CD14-positive monocyte (primary cell): ENCODE measurements at regions not wholly inside any gene's neighbourhood (a gene's known extent, or its start where the extent isn't known, plus 50 kb on each side); places are given as distances from the start of the nearest gene placed in this dataset.

Experiments
- DNase-seq, 3 donors: peaks; one replicate each; pipeline ENCODE4 v3.0.0-alpha.2; 2011 to 2022
- H2AFZ ChIP-seq: 2 replicates; pipeline ENCODE4 v1.6.0; 2012; ENCODE audit warnings: mild to moderate bottlenecking, low read depth, low read length, inconsistent platforms; ENCODE audit not compliant: insufficient read depth, poor library complexity, severe bottlenecking
- H3K27ac ChIP-seq, 2 donors: 1 replicate in 1 of 2; 2 replicates in 1 of 2; pipeline ENCODE4 v1.5.1; 2012 to 2013; ENCODE audit warnings: low read length in 2 of 2, control low read depth in 1 of 2, inconsistent platforms in 1 of 2, low read depth in 1 of 2, mild to moderate bottlenecking in 1 of 2
- H3K27me3 ChIP-seq, 2 donors: one replicate each; pipeline versions ENCODE4 v1.6.0 to v1.6.1; 2011 to 2013; ENCODE audit warnings: low read length in 2 of 2; ENCODE audit not compliant: control insufficient read depth in 2 of 2, insufficient read depth in 2 of 2
- H3K36me3 ChIP-seq, 2 donors: replicated peaks in 1 of 2; 1 replicate in 1 of 2; 2 replicates in 1 of 2; pipeline versions ENCODE4 v1.5.1 to v1.6.1; 2012 to 2013; ENCODE audit warnings: low read length in 2 of 2, control low read depth in 1 of 2, inconsistent platforms in 1 of 2, mild to moderate bottlenecking in 1 of 2; ENCODE audit not compliant: insufficient read depth in 2 of 2, control insufficient read depth in 1 of 2
- H3K4me1 ChIP-seq, 2 donors: 1 replicate in 1 of 2; 2 replicates in 1 of 2; pipeline versions ENCODE4 v1.5.1 to v1.6.1; 2012 to 2013; ENCODE audit warnings: low read length in 2 of 2, control low read depth in 1 of 2, inconsistent platforms in 1 of 2, mild to moderate bottlenecking in 1 of 2, moderate library complexity in 1 of 2; ENCODE audit not compliant: insufficient read depth in 2 of 2, control insufficient read depth in 1 of 2
- H3K4me2 ChIP-seq: replicated peaks from 2 replicates; pipeline ENCODE3; 2012; ENCODE audit warnings: low read length, moderate library complexity, mild to moderate bottlenecking; ENCODE audit not compliant: poor library complexity, severe bottlenecking; ENCODE audit errors: extremely low read depth
- H3K4me3 ChIP-seq, 3 experiments: fragments of 200-600 bp in 1 of 3; sonication (generic) in 1 of 3; replicated peaks in 1 of 3; 1 replicate in 2 of 3; 2 replicates in 1 of 3; pipeline ENCODE4 v1.5.1; 2011 to 2013; ENCODE audit warnings: low read length in 3 of 3, mild to moderate bottlenecking in 3 of 3, control low read depth in 2 of 3, low read depth in 2 of 3, inconsistent platforms in 1 of 3, moderate library complexity in 1 of 3
- H3K79me2 ChIP-seq: 2 replicates; pipeline ENCODE4 v1.6.0; 2012; ENCODE audit warnings: mild to moderate bottlenecking, control low read depth, inconsistent platforms, low read length, moderate library complexity; ENCODE audit not compliant: insufficient read depth
- H3K9ac ChIP-seq: 2 replicates; pipeline ENCODE4 v1.6.0; 2017; ENCODE audit warnings: low read length, mild to moderate bottlenecking; ENCODE audit not compliant: insufficient read depth, poor library complexity, severe bottlenecking
- H3K9me3 ChIP-seq, 2 donors: replicated peaks in 1 of 2; 1 replicate in 1 of 2; 2 replicates in 1 of 2; pipeline versions ENCODE4 v1.5.1 to v1.6.1; 2012 to 2013; ENCODE audit warnings: low read length in 2 of 2, control low read depth in 1 of 2; ENCODE audit not compliant: control insufficient read depth in 1 of 2, insufficient read depth in 1 of 2
- H4K20me1 ChIP-seq: 2 replicates; pipeline ENCODE4 v1.6.0; 2012; ENCODE audit warnings: mild to moderate bottlenecking, low read length, control low read depth, moderate library complexity; ENCODE audit not compliant: insufficient read depth
- H3K27ac Mint-ChIP-seq, 7 donors: one replicate each; pipeline ENCODE4 v1.8.0; 2020; ENCODE audit warnings: mild to moderate bottlenecking in 7 of 7, mixed read lengths in 7 of 7, moderate library complexity in 6 of 7, inconsistent platforms in 2 of 7
- H3K27me3 Mint-ChIP-seq, 3 donors: one replicate each; pipeline ENCODE4 v1.8.0; 2021 to 2022; ENCODE audit warnings: low read depth in 3 of 3, mild to moderate bottlenecking in 3 of 3, mixed read lengths in 3 of 3, moderate library complexity in 3 of 3, inconsistent platforms in 1 of 3
- H3K36me3 Mint-ChIP-seq, 2 donors: one replicate each; pipeline ENCODE4 v1.8.0; 2020; ENCODE audit warnings: mixed read lengths in 2 of 2, inconsistent platforms in 1 of 2, mild to moderate bottlenecking in 1 of 2
- H3K4me1 Mint-ChIP-seq: one replicate; pipeline ENCODE4 v1.8.0; 2020; ENCODE audit warnings: mild to moderate bottlenecking, mixed read lengths
- H3K4me3 Mint-ChIP-seq, 2 donors: one replicate each; pipeline ENCODE4 v1.8.0; 2020; ENCODE audit warnings: mild to moderate bottlenecking in 2 of 2, mixed read lengths in 2 of 2, moderate library complexity in 1 of 2
- H3K9me3 Mint-ChIP-seq, 7 donors: one replicate each; pipeline ENCODE4 v1.8.0; 2020 to 2022; ENCODE audit warnings: mixed read lengths in 7 of 7, mild to moderate bottlenecking in 6 of 7, moderate library complexity in 6 of 7, inconsistent platforms in 2 of 7
- WGBS: methylation state at CpG from one replicate; pipeline ENCODE4 v1.1.5; 2013; ENCODE audit warnings: missing lambda C conversion rate; ENCODE audit not compliant: insufficient coverage; 5-methylcytosine and 5-hydroxymethylcytosine counted together
- intact Hi-C, 2 donors: fragments of 100-400 bp; cut with micrococcal nuclease; formaldehyde crosslinking; loops; one replicate each; pipeline versions ENCODE4 v1.15.0 to v1.15.1; 2023
- TF ChIP-seq, protein P1 (sequence below): fragments of 200-600 bp; IDR thresholded peaks from one replicate; pipeline ENCODE4 v1.8.0; 2022; ENCODE audit warnings: antibody characterized with exemption, mild to moderate bottlenecking

DNA sequence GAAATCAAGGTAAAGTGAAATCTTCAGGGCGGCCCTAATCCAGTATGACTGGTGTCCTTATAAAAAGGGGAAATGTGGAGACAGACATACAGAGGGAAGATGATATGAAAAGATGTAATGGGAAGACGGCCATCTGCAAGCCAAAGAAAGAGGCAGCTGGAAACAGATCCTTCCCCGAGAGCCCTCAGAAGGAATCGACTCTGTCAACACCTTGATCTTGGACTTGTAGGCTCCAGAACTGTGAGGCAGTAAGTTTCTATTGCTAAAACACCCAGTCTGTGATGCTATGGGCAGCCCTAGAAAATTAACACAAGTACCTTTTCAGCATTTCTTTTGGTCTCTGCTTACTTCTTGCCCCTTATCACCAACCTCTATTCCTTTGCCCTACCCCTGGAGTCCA, 174.7 kb upstream of the TPM1 start:
- TF ChIP-seq, protein P1, sequence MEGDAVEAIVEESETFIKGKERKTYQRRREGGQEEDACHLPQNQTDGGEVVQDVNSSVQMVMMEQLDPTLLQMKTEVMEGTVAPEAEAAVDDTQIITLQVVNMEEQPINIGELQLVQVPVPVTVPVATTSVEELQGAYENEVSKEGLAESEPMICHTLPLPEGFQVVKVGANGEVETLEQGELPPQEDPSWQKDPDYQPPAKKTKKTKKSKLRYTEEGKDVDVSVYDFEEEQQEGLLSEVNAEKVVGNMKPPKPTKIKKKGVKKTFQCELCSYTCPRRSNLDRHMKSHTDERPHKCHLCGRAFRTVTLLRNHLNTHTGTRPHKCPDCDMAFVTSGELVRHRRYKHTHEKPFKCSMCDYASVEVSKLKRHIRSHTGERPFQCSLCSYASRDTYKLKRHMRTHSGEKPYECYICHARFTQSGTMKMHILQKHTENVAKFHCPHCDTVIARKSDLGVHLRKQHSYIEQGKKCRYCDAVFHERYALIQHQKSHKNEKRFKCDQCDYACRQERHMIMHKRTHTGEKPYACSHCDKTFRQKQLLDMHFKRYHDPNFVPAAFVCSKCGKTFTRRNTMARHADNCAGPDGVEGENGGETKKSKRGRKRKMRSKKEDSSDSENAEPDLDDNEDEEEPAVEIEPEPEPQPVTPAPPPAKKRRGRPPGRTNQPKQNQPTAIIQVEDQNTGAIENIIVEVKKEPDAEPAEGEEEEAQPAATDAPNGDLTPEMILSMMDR = no peak

DNA sequence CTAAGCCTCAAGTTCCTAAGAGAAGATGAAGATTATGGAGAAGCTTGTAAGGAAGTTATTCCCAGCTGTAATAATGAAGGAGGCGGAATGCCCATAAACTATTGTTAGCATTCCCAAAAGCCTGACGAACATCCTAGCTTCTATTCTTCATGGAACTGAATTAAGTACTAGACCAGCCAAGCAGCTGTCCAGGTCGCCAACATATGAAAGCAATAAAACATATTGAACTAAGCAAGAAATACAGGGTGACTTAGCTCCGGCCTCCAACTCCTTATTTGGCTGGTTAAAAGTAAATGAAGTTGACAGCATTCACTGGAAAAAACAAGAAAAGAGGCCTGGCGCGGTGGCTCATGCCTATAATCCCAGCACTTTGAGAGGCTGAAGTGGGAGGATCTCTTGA, 174.0 kb upstream of the TPM1 start:
- no peaks in the 10 kb centered on the region for H3K36me3 ChIP-seq
- H3K4me3 ChIP-seq = no peak overlapping the region
- TF ChIP-seq, protein P1 = no peak
- 100% methylated on average over 2 of the region's 6 CpGs for WGBS
- no peaks in the 10 kb centered on the region for H3K4me1 Mint-ChIP-seq
- H3K4me2 ChIP-seq = no peak overlapping the region
- no peak overlapping the region for H3K27ac ChIP-seq
- H3K36me3 Mint-ChIP-seq = no peaks in the 10 kb centered on the region
- H3K9ac ChIP-seq = no peak overlapping the region
- H3K4me1 ChIP-seq = no peaks in the 10 kb centered on the region
- DNase-seq = no peak
- intact Hi-C loops = no loop called here
- no peak overlapping the region for H3K4me3 Mint-ChIP-seq
- H2AFZ ChIP-seq = no peak overlapping the region
- no peaks in the 10 kb centered on the region for H3K79me2 ChIP-seq
- peaks cover 0 to 2% (median 0%) of the 10 kb centered on the region in 7 donors for H3K9me3 Mint-ChIP-seq
- H4K20me1 ChIP-seq = no peaks in the 10 kb centered on the region
- no peaks in the 10 kb centered on the region for H3K27me3 ChIP-seq
- no peaks in the 10 kb centered on the region for H3K9me3 ChIP-seq
- no peak overlapping the region for H3K27ac Mint-ChIP-seq
- peaks cover 3 to 8% (median 4%) of the 10 kb centered on the region in 3 donors for H3K27me3 Mint-ChIP-seq

More for the DNA sequence above, 174.7 kb upstream of the TPM1 start:
- peaks cover 3 to 8% (median 4%) of the 10 kb centered on the region in 3 donors for H3K27me3 Mint-ChIP-seq
- no peak overlapping the region for H3K4me3 Mint-ChIP-seq
- Histone ChIP-seq H3K27me3 (no peaks in the 10 kb centered on the region), H4K20me1 (no peaks in the 10 kb centered on the region), H3K4me2 (no peak overlapping the region), H3K9me3 (no peaks in the 10 kb centered on the region), H3K79me2 (no peaks in the 10 kb centered on the region), H3K27ac (no peak overlapping the region), H3K9ac (no peak overlapping the region), H3K4me3 (no peak overlapping the region), H3K4me1 (no peaks in the 10 kb centered on the region), H3K36me3 (no peaks in the 10 kb centered on the region), H2AFZ (no peak overlapping the region)
- H3K9me3 Mint-ChIP-seq = peaks cover 0 to 2% (median 0%) of the 10 kb centered on the region in 7 donors
- no peak for DNase-seq
- intact Hi-C loops = no loop called here
- no peak overlapping the region for H3K27ac Mint-ChIP-seq
- 90% methylated on average over 4 of the region's 4 CpGs for WGBS
- no peaks in the 10 kb centered on the region for H3K4me1 Mint-ChIP-seq
- no peaks in the 10 kb centered on the region for H3K36me3 Mint-ChIP-seq
